Spleen (tissue), 11 donors: ENCODE measurements at regions not wholly inside any gene's neighbourhood (a gene's known extent, or its start where the extent isn't known, plus 50 kb on each side); places are given as distances from the start of the nearest gene placed in this dataset.
A peak's percentile ranks its signal among the peaks of the same experiment; 100 is the strongest.

Experiments used
- DNase-seq: peaks from one replicate; pipeline ENCODE4 v3.0.0-alpha.2; 2020
- H3K27ac ChIP-seq, 8 donors: fragments of 200-600 bp; sonication (generic) in 7 of 8; 1 replicate in 4 of 8; 2 replicates in 4 of 8; pipeline versions ENCODE4 v1.5.0 to v1.8.0; 2016 to 2021; ENCODE audit warnings: inconsistent platforms in 4 of 8, mild to moderate bottlenecking in 4 of 8, moderate library complexity in 1 of 8
- H3K27me3 ChIP-seq, 7 donors: fragments of 200-600 bp; sonication (generic) in 6 of 7; replicated peaks in 1 of 7; 1 replicate in 4 of 7; 2 replicates in 3 of 7; pipeline versions ENCODE4 v1.5.0 to v1.8.0; 2016 to 2021; ENCODE audit warnings: inconsistent platforms in 3 of 7, mild to moderate bottlenecking in 1 of 7
- H3K36me3 ChIP-seq, 6 donors: fragments of 200-600 bp; sonication (generic) in 5 of 6; 1 replicate in 4 of 6; 2 replicates in 2 of 6; pipeline versions ENCODE4 v1.5.0 to v1.8.0; 2016 to 2021; ENCODE audit warnings: inconsistent platforms in 2 of 6
- H3K4me1 ChIP-seq, 6 donors: fragments of 200-600 bp; sonication (generic) in 5 of 6; 1 replicate in 3 of 6; 2 replicates in 3 of 6; pipeline versions ENCODE4 v1.5.0 to v1.8.0; 2016 to 2021; ENCODE audit warnings: inconsistent platforms in 3 of 6
- H3K4me3 ChIP-seq, 8 donors: fragments of 200-600 bp; sonication (generic) in 7 of 8; 1 replicate in 4 of 8; 2 replicates in 4 of 8; pipeline versions ENCODE4 v1.5.0 to v1.8.0; 2016 to 2021; ENCODE audit warnings: inconsistent platforms in 4 of 8, mild to moderate bottlenecking in 4 of 8, moderate library complexity in 2 of 8
- H3K9me3 ChIP-seq, 8 donors: fragments of 200-600 bp; sonication (generic) in 7 of 8; 1 replicate in 4 of 8; 2 replicates in 4 of 8; pipeline versions ENCODE4 v1.5.0 to v1.8.0; 2016 to 2021; ENCODE audit warnings: inconsistent platforms in 4 of 8
- POLR2A ChIP-seq, 3 donors: fragments of 450-650 bp; IDR thresholded peaks; one replicate each; pipeline ENCODE4 v1.5.1; 2017; ENCODE audit warnings: antibody characterized with exemption in 3 of 3, mild to moderate bottlenecking in 1 of 3
- POLR2AphosphoS5 ChIP-seq, 3 donors: sonication (generic); formaldehyde crosslinking; IDR thresholded peaks; one replicate each; pipeline ENCODE4 v1.5.1; 2017; ENCODE audit warnings: antibody characterized with exemption in 3 of 3
- WGBS, 5 donors: extraction: QIAGEN DNeasy Blood & Tissue Kit in 3 of 5; methylation state at CpG; one replicate each; pipeline versions ENCODE4 v1.1.5 to v1.1.7; 2013 to 2018; 5-methylcytosine and 5-hydroxymethylcytosine counted together
- intact Hi-C: fragments of 100-400 bp; cut with DNase I; formaldehyde crosslinking; loops from one replicate; pipeline ENCODE4 v1.15.0; 2023; ENCODE audit warnings: low total_unique reads
- TF ChIP-seq, protein P1 (sequence below), 11 experiments: fragments of 200-600 bp in 7 of 11; fragments of 450-650 bp in 4 of 11; sonication (generic) in 4 of 11; IDR thresholded peaks in 8 of 11; conservative IDR thresholded peaks in 3 of 11; 1 replicate in 7 of 11; 2 replicates in 4 of 11; pipeline versions ENCODE4 v1.4.0 to v1.8.0; 2016 to 2021; ENCODE audit warnings: antibody characterized with exemption in 11 of 11, inconsistent platforms in 4 of 11, mild to moderate bottlenecking in 1 of 11
- donor health status: healthy with polysubstance abuse.
- donor health status: DM: no; HTN: no; CAD: no; lungs with moderate emphysema.
- donor health status: DM: no; HTN: no; CAD: no.
- donor health status: Bipolar disorder and iron deficiency.
- donor health status: healthy.
- donor health status: DM: no; HTN: no; CAD: no.
- donor health status: DM: yes; HTN: yes; CAD: no.

DNA sequence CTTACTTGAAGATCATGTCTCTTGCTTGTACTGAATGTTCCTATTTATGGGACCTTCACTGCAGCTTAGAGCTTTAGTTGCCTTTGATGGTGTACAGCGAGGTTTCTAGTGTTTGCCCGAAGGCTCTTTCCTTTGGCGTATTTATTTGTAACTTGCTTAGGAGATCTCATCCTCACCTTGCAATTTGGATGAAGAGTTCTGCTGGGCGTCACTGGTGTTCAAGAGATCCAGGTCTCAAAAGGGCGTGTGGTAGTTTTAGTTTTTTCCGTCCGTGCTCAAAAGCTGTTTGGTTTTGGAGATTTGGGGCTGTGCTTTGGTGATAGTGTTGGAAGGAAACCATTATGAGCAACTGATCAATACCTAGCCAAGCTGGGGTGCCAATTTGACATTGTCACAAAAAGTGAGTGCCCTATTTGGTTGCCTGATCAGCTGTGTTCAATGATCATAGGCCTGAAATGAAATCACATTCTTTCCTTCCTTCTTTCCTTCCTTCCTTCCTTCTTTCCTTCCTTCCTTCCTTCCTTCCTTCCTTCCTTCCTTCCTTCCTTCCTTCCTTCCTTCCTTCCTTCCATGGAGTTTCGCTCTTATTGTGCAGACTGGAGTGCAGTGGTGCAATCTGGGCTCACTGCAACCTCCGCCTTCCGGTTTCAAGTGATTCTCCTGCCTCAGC lies 69.7 kb upstream of the GRAMD1B start:
- Histone ChIP-seq H3K4me1 (peaks cover 0 to 25% (median 15%) of the 10 kb centered on the region in 6 donors), H3K27ac (no peak overlapping the region), H3K9me3 (no peaks in the 10 kb centered on the region), H3K36me3 (no peaks in the 10 kb centered on the region), H3K4me3 (no peak overlapping the region), H3K27me3 (peaks cover 0 to 65% (median 13%) of the 10 kb centered on the region in 7 donors)
- DNase-seq: no peak
- WGBS, 5 donors: 88 to 94% (median 92%) methylated on average over 10 of the region's 10 CpGs
- TF ChIP-seq, protein P1, sequence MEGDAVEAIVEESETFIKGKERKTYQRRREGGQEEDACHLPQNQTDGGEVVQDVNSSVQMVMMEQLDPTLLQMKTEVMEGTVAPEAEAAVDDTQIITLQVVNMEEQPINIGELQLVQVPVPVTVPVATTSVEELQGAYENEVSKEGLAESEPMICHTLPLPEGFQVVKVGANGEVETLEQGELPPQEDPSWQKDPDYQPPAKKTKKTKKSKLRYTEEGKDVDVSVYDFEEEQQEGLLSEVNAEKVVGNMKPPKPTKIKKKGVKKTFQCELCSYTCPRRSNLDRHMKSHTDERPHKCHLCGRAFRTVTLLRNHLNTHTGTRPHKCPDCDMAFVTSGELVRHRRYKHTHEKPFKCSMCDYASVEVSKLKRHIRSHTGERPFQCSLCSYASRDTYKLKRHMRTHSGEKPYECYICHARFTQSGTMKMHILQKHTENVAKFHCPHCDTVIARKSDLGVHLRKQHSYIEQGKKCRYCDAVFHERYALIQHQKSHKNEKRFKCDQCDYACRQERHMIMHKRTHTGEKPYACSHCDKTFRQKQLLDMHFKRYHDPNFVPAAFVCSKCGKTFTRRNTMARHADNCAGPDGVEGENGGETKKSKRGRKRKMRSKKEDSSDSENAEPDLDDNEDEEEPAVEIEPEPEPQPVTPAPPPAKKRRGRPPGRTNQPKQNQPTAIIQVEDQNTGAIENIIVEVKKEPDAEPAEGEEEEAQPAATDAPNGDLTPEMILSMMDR (IDR thresholded peaks at IDR 0.05 in 8 of 11, conservative IDR thresholded peaks at IDR 0.05 in 3 of 11): no peak
- no peak for TF ChIP-seq POLR2A (IDR thresholded peaks at IDR 0.05)
- no peak for TF ChIP-seq POLR2AphosphoS5 (IDR thresholded peaks at IDR 0.05)
- intact Hi-C loops: no loop called here

DNA sequence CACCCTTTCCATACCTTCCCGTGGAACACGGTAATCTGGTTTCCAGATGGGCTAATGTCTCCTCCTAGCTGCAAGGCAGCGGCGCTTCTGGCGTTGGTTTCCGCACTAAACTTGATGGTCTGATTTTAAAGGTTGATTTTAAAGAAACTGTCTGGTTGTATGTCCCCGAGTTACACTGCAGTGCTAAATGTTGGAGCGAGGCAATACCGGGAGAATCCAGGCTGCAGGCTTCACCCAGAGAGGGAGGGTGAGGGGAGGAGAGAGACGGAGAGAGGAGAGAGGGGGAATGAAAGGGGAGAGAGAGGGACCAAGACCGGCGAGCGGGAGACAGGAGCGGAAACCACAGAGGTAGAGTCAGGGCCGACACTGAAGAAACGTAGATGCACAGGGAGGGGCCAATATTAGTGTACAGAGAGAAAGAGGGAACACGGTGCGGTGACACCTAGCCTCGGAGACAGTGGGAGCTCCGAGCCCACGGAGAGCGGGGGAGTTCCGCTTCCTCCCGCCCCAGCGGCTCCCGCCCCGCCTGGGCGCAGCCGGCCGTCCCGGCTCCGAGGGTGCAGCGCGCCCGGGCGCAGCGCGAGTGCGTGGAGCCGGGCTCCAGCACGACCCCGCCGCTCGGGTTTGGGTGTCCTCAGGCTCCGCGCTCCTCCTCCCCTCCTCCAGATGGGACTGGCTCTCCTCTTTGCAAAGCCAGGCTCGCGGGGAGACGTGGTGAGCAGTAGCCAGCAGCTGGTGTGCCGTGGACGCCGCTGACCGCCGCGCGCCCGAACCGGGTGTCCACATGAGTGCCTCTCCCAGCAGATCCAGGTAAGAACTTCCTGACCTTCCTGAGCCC lies 71.9 kb upstream of the GRAMD1B start:
- TF ChIP-seq POLR2A (IDR thresholded peaks at IDR 0.05) (no peak), POLR2AphosphoS5 (IDR thresholded peaks at IDR 0.05) (no peak)
- TF ChIP-seq, protein P1 (IDR thresholded peaks at IDR 0.05 in 8 of 11, conservative IDR thresholded peaks at IDR 0.05 in 3 of 11): no peak
- peak; percentile 71 for DNase-seq
- 1 to 2% (median 1%) methylated on average over 37 to 58 of the region's 58 CpGs for WGBS, 5 donors
- intact Hi-C loops: no loop called here
- H3K27ac ChIP-seq: no peak overlapping the region
- peaks cover 0 to 60% (median 13%) of the 10 kb centered on the region in 7 donors for H3K27me3 ChIP-seq
- H3K4me3 ChIP-seq: peak overlapping the region; percentile 13 to 64 (median 28)
- no peaks in the 10 kb centered on the region for H3K36me3 ChIP-seq
- H3K9me3 ChIP-seq: no peaks in the 10 kb centered on the region
- H3K4me1 ChIP-seq: peaks cover 0 to 22% (median 13%) of the 10 kb centered on the region in 6 donors

DNA sequence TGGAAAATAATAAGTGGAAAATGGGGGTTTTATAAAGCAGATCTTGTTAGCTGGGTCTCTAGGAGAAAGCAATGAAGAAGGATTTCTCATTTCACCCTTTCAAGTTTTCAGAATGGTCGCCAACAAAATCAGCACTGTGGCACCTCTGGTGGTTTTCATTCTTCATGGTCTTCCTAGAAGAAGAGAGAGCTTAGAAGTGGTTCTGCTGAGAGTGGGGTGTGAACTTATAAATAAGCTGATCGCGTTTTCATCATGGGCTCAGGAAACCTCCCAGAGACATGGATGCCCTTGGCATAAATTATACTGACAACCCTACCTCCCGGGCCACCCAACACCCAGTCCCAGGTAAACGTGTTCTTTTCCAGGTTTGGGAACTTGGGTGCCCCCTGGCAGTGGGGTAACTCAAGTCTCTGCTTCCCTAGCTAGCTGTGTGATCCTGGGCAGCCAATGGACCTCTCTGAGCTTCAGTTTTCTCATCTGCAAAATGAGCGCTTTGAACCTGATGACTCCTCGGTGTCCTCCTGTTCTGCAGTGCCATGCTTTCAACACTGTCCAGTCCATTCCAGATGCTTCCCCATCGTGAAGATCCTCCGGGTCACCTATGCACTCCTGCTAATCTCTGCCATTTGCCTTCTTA lies 72.6 kb upstream of the GRAMD1B start:
- TF ChIP-seq POLR2AphosphoS5 (IDR thresholded peaks at IDR 0.05): no peak
- TF ChIP-seq POLR2A (IDR thresholded peaks at IDR 0.05): no peak
- TF ChIP-seq, protein P1 (IDR thresholded peaks at IDR 0.05 in 8 of 11, conservative IDR thresholded peaks at IDR 0.05 in 3 of 11): no peak
- no peak for DNase-seq
- H3K4me1 ChIP-seq: peaks cover 0 to 16% (median 11%) of the 10 kb centered on the region in 6 donors
- peak overlapping the region in 3 of 8 donors; percentile 25 to 64 (median 38) for H3K4me3 ChIP-seq
- intact Hi-C loops: no loop called here
- WGBS, 5 donors: 43 to 61% (median 55%) methylated on average over 9 of the region's 9 CpGs
- H3K27ac ChIP-seq: no peak overlapping the region
- no peaks in the 10 kb centered on the region for H3K36me3 ChIP-seq
- H3K9me3 ChIP-seq: no peaks in the 10 kb centered on the region
- peaks cover 0 to 54% (median 13%) of the 10 kb centered on the region in 7 donors for H3K27me3 ChIP-seq
